HepG2 (cell line): ENCODE measurements at regions not wholly inside any gene's neighbourhood (a gene's known extent, or its start where the extent isn't known, plus 50 kb on each side); places are given as distances from the start of the nearest gene placed in this dataset.

Source experiments
- NFIC ChIP-seq: IDR thresholded peaks from 2 replicates; pipeline ENCODE4 v1.6.1; 2012; ENCODE audit warnings: mild to moderate bottlenecking, low read length, inconsistent platforms
- TF ChIP-seq, protein P1 (sequence below): sonication (generic); formaldehyde crosslinking; IDR thresholded peaks from 2 replicates; pipeline ENCODE4 v1.4.0; 2020; ENCODE audit warnings: missing genetic modification reagents
- TF ChIP-seq, protein P2 (sequence below): fragments of 450-650 bp; IDR thresholded peaks from 2 replicates; pipeline ENCODE4 v1.6.1; 2017; ENCODE audit warnings: mild to moderate bottlenecking
- TF ChIP-seq, protein P3 (sequence below): sonication (generic); formaldehyde crosslinking; IDR thresholded peaks from 2 replicates; pipeline ENCODE4 v1.9.0; 2021; ENCODE audit warnings: missing genetic modification reagents, borderline replicate concordance

DNA sequence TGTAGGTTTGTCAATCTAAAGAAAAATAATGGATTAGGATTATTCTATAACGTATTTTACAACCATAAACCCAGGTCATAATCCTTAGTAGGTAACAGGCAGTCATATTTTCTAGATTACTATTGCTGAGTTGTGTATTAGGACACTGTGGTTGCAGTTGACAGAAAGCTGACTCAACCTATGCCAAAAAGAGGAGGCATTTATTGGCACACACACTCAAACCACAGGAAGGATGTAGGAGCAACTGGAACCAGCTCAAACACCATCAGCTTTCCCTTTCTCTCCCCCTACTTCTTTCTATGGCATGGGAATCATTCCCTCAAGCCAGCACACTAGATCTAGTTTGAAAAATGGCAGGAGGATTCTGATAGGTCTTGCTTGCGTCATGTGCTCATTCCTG is 136.4 kb upstream of the FAM9C start (continued):
- TF ChIP-seq, protein P1, sequence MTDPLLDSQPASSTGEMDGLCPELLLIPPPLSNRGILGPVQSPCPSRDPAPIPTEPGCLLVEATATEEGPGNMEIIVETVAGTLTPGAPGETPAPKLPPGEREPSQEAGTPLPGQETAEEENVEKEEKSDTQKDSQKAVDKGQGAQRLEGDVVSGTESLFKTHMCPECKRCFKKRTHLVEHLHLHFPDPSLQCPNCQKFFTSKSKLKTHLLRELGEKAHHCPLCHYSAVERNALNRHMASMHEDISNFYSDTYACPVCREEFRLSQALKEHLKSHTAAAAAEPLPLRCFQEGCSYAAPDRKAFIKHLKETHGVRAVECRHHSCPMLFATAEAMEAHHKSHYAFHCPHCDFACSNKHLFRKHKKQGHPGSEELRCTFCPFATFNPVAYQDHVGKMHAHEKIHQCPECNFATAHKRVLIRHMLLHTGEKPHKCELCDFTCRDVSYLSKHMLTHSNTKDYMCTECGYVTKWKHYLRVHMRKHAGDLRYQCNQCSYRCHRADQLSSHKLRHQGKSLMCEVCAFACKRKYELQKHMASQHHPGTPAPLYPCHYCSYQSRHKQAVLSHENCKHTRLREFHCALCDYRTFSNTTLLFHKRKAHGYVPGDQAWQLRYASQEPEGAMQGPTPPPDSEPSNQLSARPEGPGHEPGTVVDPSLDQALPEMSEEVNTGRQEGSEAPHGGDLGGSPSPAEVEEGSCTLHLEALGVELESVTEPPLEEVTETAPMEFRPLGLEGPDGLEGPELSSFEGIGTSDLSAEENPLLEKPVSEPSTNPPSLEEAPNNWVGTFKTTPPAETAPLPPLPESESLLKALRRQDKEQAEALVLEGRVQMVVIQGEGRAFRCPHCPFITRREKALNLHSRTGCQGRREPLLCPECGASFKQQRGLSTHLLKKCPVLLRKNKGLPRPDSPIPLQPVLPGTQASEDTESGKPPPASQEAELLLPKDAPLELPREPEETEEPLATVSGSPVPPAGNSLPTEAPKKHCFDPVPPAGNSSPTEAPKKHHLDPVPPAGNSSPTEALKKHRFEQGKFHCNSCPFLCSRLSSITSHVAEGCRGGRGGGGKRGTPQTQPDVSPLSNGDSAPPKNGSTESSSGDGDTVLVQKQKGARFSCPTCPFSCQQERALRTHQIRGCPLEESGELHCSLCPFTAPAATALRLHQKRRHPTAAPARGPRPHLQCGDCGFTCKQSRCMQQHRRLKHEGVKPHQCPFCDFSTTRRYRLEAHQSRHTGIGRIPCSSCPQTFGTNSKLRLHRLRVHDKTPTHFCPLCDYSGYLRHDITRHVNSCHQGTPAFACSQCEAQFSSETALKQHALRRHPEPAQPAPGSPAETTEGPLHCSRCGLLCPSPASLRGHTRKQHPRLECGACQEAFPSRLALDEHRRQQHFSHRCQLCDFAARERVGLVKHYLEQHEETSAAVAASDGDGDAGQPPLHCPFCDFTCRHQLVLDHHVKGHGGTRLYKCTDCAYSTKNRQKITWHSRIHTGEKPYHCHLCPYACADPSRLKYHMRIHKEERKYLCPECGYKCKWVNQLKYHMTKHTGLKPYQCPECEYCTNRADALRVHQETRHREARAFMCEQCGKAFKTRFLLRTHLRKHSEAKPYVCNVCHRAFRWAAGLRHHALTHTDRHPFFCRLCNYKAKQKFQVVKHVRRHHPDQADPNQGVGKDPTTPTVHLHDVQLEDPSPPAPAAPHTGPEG (CRISPR knock-in tag), result no peak
- TF ChIP-seq NFIC, result no peak
- TF ChIP-seq, protein P2, sequence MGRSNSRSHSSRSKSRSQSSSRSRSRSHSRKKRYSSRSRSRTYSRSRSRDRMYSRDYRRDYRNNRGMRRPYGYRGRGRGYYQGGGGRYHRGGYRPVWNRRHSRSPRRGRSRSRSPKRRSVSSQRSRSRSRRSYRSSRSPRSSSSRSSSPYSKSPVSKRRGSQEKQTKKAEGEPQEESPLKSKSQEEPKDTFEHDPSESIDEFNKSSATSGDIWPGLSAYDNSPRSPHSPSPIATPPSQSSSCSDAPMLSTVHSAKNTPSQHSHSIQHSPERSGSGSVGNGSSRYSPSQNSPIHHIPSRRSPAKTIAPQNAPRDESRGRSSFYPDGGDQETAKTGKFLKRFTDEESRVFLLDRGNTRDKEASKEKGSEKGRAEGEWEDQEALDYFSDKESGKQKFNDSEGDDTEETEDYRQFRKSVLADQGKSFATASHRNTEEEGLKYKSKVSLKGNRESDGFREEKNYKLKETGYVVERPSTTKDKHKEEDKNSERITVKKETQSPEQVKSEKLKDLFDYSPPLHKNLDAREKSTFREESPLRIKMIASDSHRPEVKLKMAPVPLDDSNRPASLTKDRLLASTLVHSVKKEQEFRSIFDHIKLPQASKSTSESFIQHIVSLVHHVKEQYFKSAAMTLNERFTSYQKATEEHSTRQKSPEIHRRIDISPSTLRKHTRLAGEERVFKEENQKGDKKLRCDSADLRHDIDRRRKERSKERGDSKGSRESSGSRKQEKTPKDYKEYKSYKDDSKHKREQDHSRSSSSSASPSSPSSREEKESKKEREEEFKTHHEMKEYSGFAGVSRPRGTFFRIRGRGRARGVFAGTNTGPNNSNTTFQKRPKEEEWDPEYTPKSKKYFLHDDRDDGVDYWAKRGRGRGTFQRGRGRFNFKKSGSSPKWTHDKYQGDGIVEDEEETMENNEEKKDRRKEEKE, result no peak
- TF ChIP-seq, protein P3, sequence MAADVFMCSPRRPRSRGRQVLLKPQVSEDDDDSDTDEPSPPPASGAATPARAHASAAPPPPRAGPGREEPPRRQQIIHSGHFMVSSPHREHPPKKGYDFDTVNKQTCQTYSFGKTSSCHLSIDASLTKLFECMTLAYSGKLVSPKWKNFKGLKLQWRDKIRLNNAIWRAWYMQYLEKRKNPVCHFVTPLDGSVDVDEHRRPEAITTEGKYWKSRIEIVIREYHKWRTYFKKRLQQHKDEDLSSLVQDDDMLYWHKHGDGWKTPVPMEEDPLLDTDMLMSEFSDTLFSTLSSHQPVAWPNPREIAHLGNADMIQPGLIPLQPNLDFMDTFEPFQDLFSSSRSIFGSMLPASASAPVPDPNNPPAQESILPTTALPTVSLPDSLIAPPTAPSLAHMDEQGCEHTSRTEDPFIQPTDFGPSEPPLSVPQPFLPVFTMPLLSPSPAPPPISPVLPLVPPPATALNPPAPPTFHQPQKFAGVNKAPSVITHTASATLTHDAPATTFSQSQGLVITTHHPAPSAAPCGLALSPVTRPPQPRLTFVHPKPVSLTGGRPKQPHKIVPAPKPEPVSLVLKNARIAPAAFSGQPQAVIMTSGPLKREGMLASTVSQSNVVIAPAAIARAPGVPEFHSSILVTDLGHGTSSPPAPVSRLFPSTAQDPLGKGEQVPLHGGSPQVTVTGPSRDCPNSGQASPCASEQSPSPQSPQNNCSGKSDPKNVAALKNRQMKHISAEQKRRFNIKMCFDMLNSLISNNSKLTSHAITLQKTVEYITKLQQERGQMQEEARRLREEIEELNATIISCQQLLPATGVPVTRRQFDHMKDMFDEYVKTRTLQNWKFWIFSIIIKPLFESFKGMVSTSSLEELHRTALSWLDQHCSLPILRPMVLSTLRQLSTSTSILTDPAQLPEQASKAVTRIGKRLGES (CRISPR knock-in tag), result no peak
